CD14-positive monocyte (primary cell): ENCODE measurements at regions not wholly inside any gene's neighbourhood (a gene's known extent, or its start where the extent isn't known, plus 50 kb on each side); places are given as distances from the start of the nearest gene placed in this dataset.

Experiments used
- DNase-seq, 3 donors: peaks; one replicate each; pipeline ENCODE4 v3.0.0-alpha.2; 2011 to 2022
- H2AFZ ChIP-seq: 2 replicates; pipeline ENCODE4 v1.6.0; 2012; ENCODE audit warnings: mild to moderate bottlenecking, low read depth, low read length, inconsistent platforms; ENCODE audit not compliant: insufficient read depth, poor library complexity, severe bottlenecking
- H3K27ac ChIP-seq, 2 donors: 1 replicate in 1 of 2; 2 replicates in 1 of 2; pipeline ENCODE4 v1.5.1; 2012 to 2013; ENCODE audit warnings: low read length in 2 of 2, control low read depth in 1 of 2, inconsistent platforms in 1 of 2, low read depth in 1 of 2, mild to moderate bottlenecking in 1 of 2
- H3K27me3 ChIP-seq, 2 donors: one replicate each; pipeline versions ENCODE4 v1.6.0 to v1.6.1; 2011 to 2013; ENCODE audit warnings: low read length in 2 of 2; ENCODE audit not compliant: control insufficient read depth in 2 of 2, insufficient read depth in 2 of 2
- H3K36me3 ChIP-seq, 2 donors: replicated peaks in 1 of 2; 1 replicate in 1 of 2; 2 replicates in 1 of 2; pipeline versions ENCODE4 v1.5.1 to v1.6.1; 2012 to 2013; ENCODE audit warnings: low read length in 2 of 2, control low read depth in 1 of 2, inconsistent platforms in 1 of 2, mild to moderate bottlenecking in 1 of 2; ENCODE audit not compliant: insufficient read depth in 2 of 2, control insufficient read depth in 1 of 2
- H3K4me1 ChIP-seq, 2 donors: 1 replicate in 1 of 2; 2 replicates in 1 of 2; pipeline versions ENCODE4 v1.5.1 to v1.6.1; 2012 to 2013; ENCODE audit warnings: low read length in 2 of 2, control low read depth in 1 of 2, inconsistent platforms in 1 of 2, mild to moderate bottlenecking in 1 of 2, moderate library complexity in 1 of 2; ENCODE audit not compliant: insufficient read depth in 2 of 2, control insufficient read depth in 1 of 2
- H3K4me2 ChIP-seq: replicated peaks from 2 replicates; pipeline ENCODE3; 2012; ENCODE audit warnings: low read length, moderate library complexity, mild to moderate bottlenecking; ENCODE audit not compliant: poor library complexity, severe bottlenecking; ENCODE audit errors: extremely low read depth
- H3K4me3 ChIP-seq, 3 experiments: fragments of 200-600 bp in 1 of 3; sonication (generic) in 1 of 3; replicated peaks in 1 of 3; 1 replicate in 2 of 3; 2 replicates in 1 of 3; pipeline ENCODE4 v1.5.1; 2011 to 2013; ENCODE audit warnings: low read length in 3 of 3, mild to moderate bottlenecking in 3 of 3, control low read depth in 2 of 3, low read depth in 2 of 3, inconsistent platforms in 1 of 3, moderate library complexity in 1 of 3
- H3K79me2 ChIP-seq: 2 replicates; pipeline ENCODE4 v1.6.0; 2012; ENCODE audit warnings: mild to moderate bottlenecking, control low read depth, inconsistent platforms, low read length, moderate library complexity; ENCODE audit not compliant: insufficient read depth
- H3K9ac ChIP-seq: 2 replicates; pipeline ENCODE4 v1.6.0; 2017; ENCODE audit warnings: low read length, mild to moderate bottlenecking; ENCODE audit not compliant: insufficient read depth, poor library complexity, severe bottlenecking
- H3K9me3 ChIP-seq, 2 donors: replicated peaks in 1 of 2; 1 replicate in 1 of 2; 2 replicates in 1 of 2; pipeline versions ENCODE4 v1.5.1 to v1.6.1; 2012 to 2013; ENCODE audit warnings: low read length in 2 of 2, control low read depth in 1 of 2; ENCODE audit not compliant: control insufficient read depth in 1 of 2, insufficient read depth in 1 of 2
- H4K20me1 ChIP-seq: 2 replicates; pipeline ENCODE4 v1.6.0; 2012; ENCODE audit warnings: mild to moderate bottlenecking, low read length, control low read depth, moderate library complexity; ENCODE audit not compliant: insufficient read depth
- H3K27ac Mint-ChIP-seq, 7 donors: one replicate each; pipeline ENCODE4 v1.8.0; 2020; ENCODE audit warnings: mild to moderate bottlenecking in 7 of 7, mixed read lengths in 7 of 7, moderate library complexity in 6 of 7, inconsistent platforms in 2 of 7
- H3K27me3 Mint-ChIP-seq, 3 donors: one replicate each; pipeline ENCODE4 v1.8.0; 2021 to 2022; ENCODE audit warnings: low read depth in 3 of 3, mild to moderate bottlenecking in 3 of 3, mixed read lengths in 3 of 3, moderate library complexity in 3 of 3, inconsistent platforms in 1 of 3
- H3K36me3 Mint-ChIP-seq, 2 donors: one replicate each; pipeline ENCODE4 v1.8.0; 2020; ENCODE audit warnings: mixed read lengths in 2 of 2, inconsistent platforms in 1 of 2, mild to moderate bottlenecking in 1 of 2
- H3K4me1 Mint-ChIP-seq: one replicate; pipeline ENCODE4 v1.8.0; 2020; ENCODE audit warnings: mild to moderate bottlenecking, mixed read lengths
- H3K4me3 Mint-ChIP-seq, 2 donors: one replicate each; pipeline ENCODE4 v1.8.0; 2020; ENCODE audit warnings: mild to moderate bottlenecking in 2 of 2, mixed read lengths in 2 of 2, moderate library complexity in 1 of 2
- H3K9me3 Mint-ChIP-seq, 7 donors: one replicate each; pipeline ENCODE4 v1.8.0; 2020 to 2022; ENCODE audit warnings: mixed read lengths in 7 of 7, mild to moderate bottlenecking in 6 of 7, moderate library complexity in 6 of 7, inconsistent platforms in 2 of 7
- WGBS: methylation state at CpG from one replicate; pipeline ENCODE4 v1.1.5; 2013; ENCODE audit warnings: missing lambda C conversion rate; ENCODE audit not compliant: insufficient coverage; 5-methylcytosine and 5-hydroxymethylcytosine counted together
- intact Hi-C, 2 donors: fragments of 100-400 bp; cut with micrococcal nuclease; formaldehyde crosslinking; loops; one replicate each; pipeline versions ENCODE4 v1.15.0 to v1.15.1; 2023
- TF ChIP-seq, protein P1 (sequence below): fragments of 200-600 bp; IDR thresholded peaks from one replicate; pipeline ENCODE4 v1.8.0; 2022; ENCODE audit warnings: antibody characterized with exemption, mild to moderate bottlenecking

DNA sequence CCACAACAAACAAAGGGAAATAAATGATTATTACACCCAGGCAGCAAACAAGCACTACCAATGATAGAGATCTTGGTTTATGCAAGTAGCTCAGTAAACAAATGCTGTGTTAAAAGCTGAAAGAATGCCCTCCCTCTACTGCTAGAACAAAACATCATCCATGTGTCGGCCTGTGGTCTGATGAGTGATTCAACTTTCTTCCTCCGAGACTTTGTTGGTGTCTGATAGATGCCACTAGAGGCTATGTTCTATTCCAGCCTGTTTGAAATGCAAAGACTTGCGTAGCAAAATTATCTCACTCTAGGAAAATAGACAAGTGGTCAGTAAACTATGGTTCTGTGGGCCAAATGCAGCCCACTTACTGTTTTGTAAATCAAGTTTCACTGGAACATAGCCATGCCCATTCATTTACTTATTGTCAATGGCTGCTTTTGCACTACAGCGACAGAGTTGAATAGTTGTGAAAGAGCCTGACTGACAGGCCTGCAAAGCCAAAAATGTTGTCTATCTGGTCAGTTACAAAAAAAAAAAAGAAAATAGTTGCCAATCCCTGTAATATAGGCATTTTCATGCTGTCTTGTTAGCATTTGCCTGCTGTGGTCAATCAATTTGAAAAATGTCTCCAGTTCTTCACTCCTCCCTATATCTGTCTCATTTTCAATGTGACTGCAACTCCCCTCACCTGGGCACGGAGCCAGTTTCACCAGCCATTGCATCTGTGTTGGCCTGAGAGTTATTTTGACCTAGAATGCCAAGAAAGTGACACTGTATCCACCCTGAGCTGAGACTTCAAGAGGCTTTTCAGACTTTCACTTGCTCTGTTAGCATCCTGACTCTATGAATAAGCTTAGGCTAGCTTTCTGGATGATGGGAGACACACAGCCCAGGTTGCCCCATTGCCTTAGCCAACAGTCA is 544.6 kb upstream of the BTBD3 start:
- Mint-ChIP-seq H3K36me3 (no peaks in the 10 kb centered on the region), H3K4me1 (no peaks in the 10 kb centered on the region), H3K4me3 (no peak overlapping the region), H3K27ac (no peak overlapping the region), H3K27me3 (peaks cover 0 to 2% (median under 1%) of the 10 kb centered on the region in 3 donors), H3K9me3 (peaks cover 0 to 3% (median 1%) of the 10 kb centered on the region in 7 donors)
- H2AFZ ChIP-seq = no peak overlapping the region
- TF ChIP-seq, protein P1, sequence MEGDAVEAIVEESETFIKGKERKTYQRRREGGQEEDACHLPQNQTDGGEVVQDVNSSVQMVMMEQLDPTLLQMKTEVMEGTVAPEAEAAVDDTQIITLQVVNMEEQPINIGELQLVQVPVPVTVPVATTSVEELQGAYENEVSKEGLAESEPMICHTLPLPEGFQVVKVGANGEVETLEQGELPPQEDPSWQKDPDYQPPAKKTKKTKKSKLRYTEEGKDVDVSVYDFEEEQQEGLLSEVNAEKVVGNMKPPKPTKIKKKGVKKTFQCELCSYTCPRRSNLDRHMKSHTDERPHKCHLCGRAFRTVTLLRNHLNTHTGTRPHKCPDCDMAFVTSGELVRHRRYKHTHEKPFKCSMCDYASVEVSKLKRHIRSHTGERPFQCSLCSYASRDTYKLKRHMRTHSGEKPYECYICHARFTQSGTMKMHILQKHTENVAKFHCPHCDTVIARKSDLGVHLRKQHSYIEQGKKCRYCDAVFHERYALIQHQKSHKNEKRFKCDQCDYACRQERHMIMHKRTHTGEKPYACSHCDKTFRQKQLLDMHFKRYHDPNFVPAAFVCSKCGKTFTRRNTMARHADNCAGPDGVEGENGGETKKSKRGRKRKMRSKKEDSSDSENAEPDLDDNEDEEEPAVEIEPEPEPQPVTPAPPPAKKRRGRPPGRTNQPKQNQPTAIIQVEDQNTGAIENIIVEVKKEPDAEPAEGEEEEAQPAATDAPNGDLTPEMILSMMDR = no peak
- H3K4me3 ChIP-seq = no peak overlapping the region
- intact Hi-C loops = no loop called here
- H3K9ac ChIP-seq = no peak overlapping the region
- no peaks in the 10 kb centered on the region for H3K79me2 ChIP-seq
- no peak for DNase-seq
- H4K20me1 ChIP-seq = no peaks in the 10 kb centered on the region
- H3K27me3 ChIP-seq = no peaks in the 10 kb centered on the region
- H3K4me1 ChIP-seq = no peaks in the 10 kb centered on the region
- peaks cover 2 to 8% of the 10 kb centered on the region in 2 donors for H3K9me3 ChIP-seq
- no peak overlapping the region for H3K4me2 ChIP-seq
- WGBS = 88% methylated on average over 2 of the region's 5 CpGs
- H3K36me3 ChIP-seq = no peaks in the 10 kb centered on the region
- H3K27ac ChIP-seq = no peak overlapping the region

DNA sequence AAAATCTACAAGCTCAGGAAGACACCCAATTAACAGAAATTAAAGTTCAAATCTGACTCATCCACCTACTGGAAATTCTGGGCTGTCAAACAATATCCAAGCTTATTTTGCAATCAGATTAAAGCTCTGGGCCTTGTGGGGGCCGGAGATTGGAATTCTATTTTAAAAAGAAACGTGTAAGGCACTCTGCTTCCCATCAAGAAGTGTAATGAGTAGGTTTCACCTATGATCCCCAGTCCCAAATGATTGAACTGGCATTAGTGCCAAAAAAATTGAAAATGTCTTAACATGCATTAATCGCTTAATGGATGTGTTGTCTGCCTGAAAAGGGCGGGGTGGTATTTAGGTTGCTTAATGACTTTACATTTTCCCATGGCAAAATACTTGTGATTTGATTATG is 542.4 kb upstream of the BTBD3 start:
- H3K4me1 ChIP-seq = no peaks in the 10 kb centered on the region
- no peak overlapping the region for H3K4me3 Mint-ChIP-seq
- no peaks in the 10 kb centered on the region for H3K36me3 ChIP-seq
- no peak overlapping the region for H3K27ac Mint-ChIP-seq
- intact Hi-C loops = no loop called here
- no peak overlapping the region for H2AFZ ChIP-seq
- no peak overlapping the region for H3K4me3 ChIP-seq
- H3K27me3 ChIP-seq = no peaks in the 10 kb centered on the region
- H3K4me2 ChIP-seq = no peak overlapping the region
- no peaks in the 10 kb centered on the region for H3K4me1 Mint-ChIP-seq
- peaks cover 0 to 11% (median 2%) of the 10 kb centered on the region in 7 donors for H3K9me3 Mint-ChIP-seq
- no peaks in the 10 kb centered on the region for H3K79me2 ChIP-seq
- no peaks in the 10 kb centered on the region for H3K36me3 Mint-ChIP-seq
- no peak overlapping the region for H3K27ac ChIP-seq
- 100% methylated on average over 1 of the region's 4 CpGs for WGBS
- DNase-seq = no peak
- peaks cover 0 to 2% (median 1%) of the 10 kb centered on the region in 3 donors for H3K27me3 Mint-ChIP-seq
- H4K20me1 ChIP-seq = no peaks in the 10 kb centered on the region
- H3K9me3 ChIP-seq = peaks cover 0 to 13% of the 10 kb centered on the region in 2 donors
- TF ChIP-seq, protein P1 = no peak
- H3K9ac ChIP-seq = no peak overlapping the region
